ENCODE measurements at regions not wholly inside any gene's neighbourhood (a gene's known extent, or its start where the extent isn't known, plus 50 kb on each side); places are given as distances from the start of the nearest gene placed in this dataset.

- DNase-seq = no peak
- TF ChIP-seq POLR2A (IDR thresholded peaks at IDR 0.05; ENCODE audit: low read length) (no peak), GATA1 (IDR thresholded peaks at IDR 0.05; ENCODE audit: low read depth, low read length) (no peak)
Measured at GRCh38 chr10:128325788-128326187, 199.6 kb upstream of the MKI67 start.

- no peak for TF ChIP-seq POLR2A (IDR thresholded peaks at IDR 0.05; ENCODE audit: low read length)
- no peak for DNase-seq
Measured at GRCh38 chr10:128326251-128326650, 200.0 kb upstream of the MKI67 start.

GRCh38 chr10:128326851-128327250 lies 200.6 kb upstream of the MKI67 start:
- no peak for DNase-seq
- TF ChIP-seq POLR2A (IDR thresholded peaks at IDR 0.05; ENCODE audit: low read length) = no peak
- no peak for TF ChIP-seq GATA1 (IDR thresholded peaks at IDR 0.05; ENCODE audit: low read depth, low read length)

- TF ChIP-seq POLR2A (IDR thresholded peaks at IDR 0.05; ENCODE audit: low read length) = no peak
- TF ChIP-seq GATA1 (IDR thresholded peaks at IDR 0.05; ENCODE audit: low read depth, low read length) = no peak
- DNase-seq = no peak
Measured at GRCh38 chr10:128336401-128336800, 210.2 kb upstream of the MKI67 start.

GRCh38 chr10:128337860-128338378 lies 211.7 kb upstream of the MKI67 start:
- DNase-seq = no peak
- no peak for TF ChIP-seq POLR2A (IDR thresholded peaks at IDR 0.05; ENCODE audit: low read length)
- TF ChIP-seq GATA1 (IDR thresholded peaks at IDR 0.05; ENCODE audit: low read depth, low read length) = no peak

- no peak for DNase-seq
- no peak for TF ChIP-seq POLR2A (IDR thresholded peaks at IDR 0.05; ENCODE audit: low read length)
- no peak for TF ChIP-seq GATA1 (IDR thresholded peaks at IDR 0.05; ENCODE audit: low read depth, low read length)
Measured at GRCh38 chr10:128338951-128339350, 212.7 kb upstream of the MKI67 start.

GRCh38 chr10:128339753-128340152 lies 213.5 kb upstream of the MKI67 start:
- peak in 1 of 2 experiments; percentile 3 for DNase-seq

GRCh38 chr10:128345353-128345752 lies 219.1 kb upstream of the MKI67 start:
- TF ChIP-seq GATA1 (IDR thresholded peaks at IDR 0.05; ENCODE audit: low read depth, low read length) (no peak), POLR2A (IDR thresholded peaks at IDR 0.05; ENCODE audit: low read length) (no peak)
- no peak for DNase-seq

More at GRCh38 chr10:128339753-128340152, 213.5 kb upstream of the MKI67 start:
- TF ChIP-seq POLR2A (IDR thresholded peaks at IDR 0.05; ENCODE audit: low read length) = no peak
- TF ChIP-seq GATA1 (IDR thresholded peaks at IDR 0.05; ENCODE audit: low read depth, low read length) = no peak

- no peak for DNase-seq
- TF ChIP-seq GATA1 (IDR thresholded peaks at IDR 0.05; ENCODE audit: low read depth, low read length) = no peak
- no peak for TF ChIP-seq POLR2A (IDR thresholded peaks at IDR 0.05; ENCODE audit: low read length)
Measured at GRCh38 chr10:128360783-128361182, 234.6 kb upstream of the MKI67 start.

- DNase-seq = no peak
- TF ChIP-seq GATA1 (IDR thresholded peaks at IDR 0.05; ENCODE audit: low read depth, low read length) (no peak), POLR2A (IDR thresholded peaks at IDR 0.05; ENCODE audit: low read length) (no peak)
Measured at GRCh38 chr10:128361487-128361886, 235.3 kb upstream of the MKI67 start.

GRCh38 chr10:128362514-128362913 lies 236.3 kb upstream of the MKI67 start:
- no peak for DNase-seq
- TF ChIP-seq GATA1 (IDR thresholded peaks at IDR 0.05; ENCODE audit: low read depth, low read length) (no peak), POLR2A (IDR thresholded peaks at IDR 0.05; ENCODE audit: low read length) (no peak)

GRCh38 chr10:128364631-128365030 lies 238.4 kb upstream of the MKI67 start:
- TF ChIP-seq POLR2A (IDR thresholded peaks at IDR 0.05; ENCODE audit: low read length) (no peak), GATA1 (IDR thresholded peaks at IDR 0.05; ENCODE audit: low read depth, low read length) (no peak)
- DNase-seq = no peak

- no peak for TF ChIP-seq POLR2A (IDR thresholded peaks at IDR 0.05; ENCODE audit: low read length)
- TF ChIP-seq GATA1 (IDR thresholded peaks at IDR 0.05; ENCODE audit: low read depth, low read length) = no peak
- no peak for DNase-seq
Measured at GRCh38 chr10:128365156-128365725, 239.0 kb upstream of the MKI67 start.

GRCh38 chr10:128367807-128368206 lies 241.6 kb upstream of the MKI67 start:
- TF ChIP-seq GATA1 (IDR thresholded peaks at IDR 0.05; ENCODE audit: low read depth, low read length) (no peak), POLR2A (IDR thresholded peaks at IDR 0.05; ENCODE audit: low read length) (no peak)

GRCh38 chr10:128369101-128369650 lies 243.0 kb upstream of the MKI67 start:
- no peak for TF ChIP-seq GATA1 (IDR thresholded peaks at IDR 0.05; ENCODE audit: low read depth, low read length)
- no peak for TF ChIP-seq POLR2A (IDR thresholded peaks at IDR 0.05; ENCODE audit: low read length)
- DNase-seq = no peak

More at GRCh38 chr10:128367807-128368206, 241.6 kb upstream of the MKI67 start:
- DNase-seq = no peak

Measured in erythroblast (primary cell).